ENCODE measurements at regions not wholly inside any gene's neighbourhood (a gene's known extent, or its start where the extent isn't known, plus 50 kb on each side); places are given as distances from the start of the nearest gene placed in this dataset.

DNA sequence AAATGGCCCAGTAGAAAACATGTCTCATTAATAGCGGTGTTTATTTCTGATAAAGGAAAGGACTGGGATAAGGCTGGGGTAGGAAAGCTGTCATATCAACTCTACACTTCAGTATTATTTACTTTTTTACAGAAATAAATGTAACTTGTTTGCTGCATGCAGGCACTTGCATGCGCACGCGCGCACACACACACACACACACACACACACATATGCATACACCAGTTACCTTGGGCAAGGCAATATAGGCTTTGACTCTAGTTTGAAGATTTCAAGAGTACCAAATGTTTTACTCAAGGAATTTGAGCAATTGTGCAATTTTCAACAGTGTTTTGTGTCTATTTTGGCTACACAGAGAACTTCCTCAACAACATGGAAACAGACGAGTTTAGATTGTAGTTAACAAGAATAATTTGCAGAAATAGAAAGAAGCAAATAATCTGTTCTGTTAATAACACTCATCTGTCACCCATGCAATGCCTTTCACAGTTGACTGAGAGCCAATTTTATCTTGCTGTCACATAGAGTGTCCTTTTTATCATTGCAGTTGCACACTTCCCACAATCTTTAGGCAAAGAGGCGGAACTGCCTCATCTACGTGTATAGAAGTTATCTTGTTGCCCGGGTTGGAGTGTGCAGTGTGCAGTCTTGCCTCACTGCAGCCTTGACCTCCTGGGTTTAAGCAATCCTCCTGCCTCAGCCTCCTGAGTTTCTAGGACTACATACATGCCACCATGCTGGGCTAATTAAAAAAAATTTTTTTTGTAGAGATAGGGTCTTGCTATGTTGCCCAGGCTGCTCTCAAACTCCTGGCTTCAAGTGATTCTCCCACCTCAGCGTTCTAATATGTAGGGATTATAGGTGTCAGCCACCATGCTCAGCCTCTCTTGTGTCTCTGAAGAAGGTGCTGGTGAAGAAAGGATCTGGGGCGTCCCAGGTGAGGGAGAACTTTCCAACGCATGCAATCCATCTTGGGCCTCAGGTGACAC, 64.6 kb upstream of the GPCPD1 start:
- Histone ChIP-seq H3K36me3 (ENCODE audit: control insufficient read depth, insufficient read depth, low read length) (no peaks in the 10 kb centered on the region), H3K4me3 (ENCODE audit: low read depth, low read length) (no peak overlapping the region), H3K27me3 (ENCODE audit: control insufficient read depth, insufficient read depth, low read length) (no peaks in the 10 kb centered on the region)
- TF ChIP-seq, protein P1, sequence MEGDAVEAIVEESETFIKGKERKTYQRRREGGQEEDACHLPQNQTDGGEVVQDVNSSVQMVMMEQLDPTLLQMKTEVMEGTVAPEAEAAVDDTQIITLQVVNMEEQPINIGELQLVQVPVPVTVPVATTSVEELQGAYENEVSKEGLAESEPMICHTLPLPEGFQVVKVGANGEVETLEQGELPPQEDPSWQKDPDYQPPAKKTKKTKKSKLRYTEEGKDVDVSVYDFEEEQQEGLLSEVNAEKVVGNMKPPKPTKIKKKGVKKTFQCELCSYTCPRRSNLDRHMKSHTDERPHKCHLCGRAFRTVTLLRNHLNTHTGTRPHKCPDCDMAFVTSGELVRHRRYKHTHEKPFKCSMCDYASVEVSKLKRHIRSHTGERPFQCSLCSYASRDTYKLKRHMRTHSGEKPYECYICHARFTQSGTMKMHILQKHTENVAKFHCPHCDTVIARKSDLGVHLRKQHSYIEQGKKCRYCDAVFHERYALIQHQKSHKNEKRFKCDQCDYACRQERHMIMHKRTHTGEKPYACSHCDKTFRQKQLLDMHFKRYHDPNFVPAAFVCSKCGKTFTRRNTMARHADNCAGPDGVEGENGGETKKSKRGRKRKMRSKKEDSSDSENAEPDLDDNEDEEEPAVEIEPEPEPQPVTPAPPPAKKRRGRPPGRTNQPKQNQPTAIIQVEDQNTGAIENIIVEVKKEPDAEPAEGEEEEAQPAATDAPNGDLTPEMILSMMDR (IDR thresholded peaks at IDR 0.05; ENCODE audit: insufficient read depth, low read length, poor library complexity, severe bottlenecking) = no peak
- DNase-seq (ENCODE audit: low read depth) = no peak

DNA sequence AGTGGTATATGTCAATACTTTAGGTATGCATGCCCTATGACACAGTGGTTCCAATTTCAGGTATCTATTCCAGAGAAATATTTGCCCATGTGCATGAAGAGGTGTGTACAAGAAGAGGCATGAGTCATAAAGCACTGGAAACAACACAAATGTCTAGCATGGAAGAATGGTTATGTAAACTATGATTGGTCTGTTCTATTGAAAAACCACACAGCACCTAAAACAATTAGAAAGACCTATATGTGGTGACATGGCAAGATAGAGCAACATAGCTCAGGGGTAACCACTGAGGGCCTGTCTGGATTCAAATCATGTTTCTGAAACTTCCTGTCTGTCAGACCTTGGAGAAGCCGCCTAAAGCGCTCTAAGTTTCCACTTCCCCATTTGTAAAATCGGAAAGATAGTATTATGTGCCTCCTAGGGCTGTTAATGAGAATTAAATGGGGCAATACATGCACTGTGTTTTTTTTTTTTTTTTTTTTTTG, 63.4 kb upstream of the GPCPD1 start:
- Histone ChIP-seq H3K36me3 (ENCODE audit: control insufficient read depth, insufficient read depth, low read length) (no peaks in the 10 kb centered on the region), H3K4me3 (ENCODE audit: low read depth, low read length) (no peak overlapping the region), H3K27me3 (ENCODE audit: control insufficient read depth, insufficient read depth, low read length) (no peaks in the 10 kb centered on the region)
- peak; percentile 38 for DNase-seq (ENCODE audit: low read depth)
- TF ChIP-seq, protein P1 (IDR thresholded peaks at IDR 0.05; ENCODE audit: insufficient read depth, low read length, poor library complexity, severe bottlenecking) = no peak

DNA sequence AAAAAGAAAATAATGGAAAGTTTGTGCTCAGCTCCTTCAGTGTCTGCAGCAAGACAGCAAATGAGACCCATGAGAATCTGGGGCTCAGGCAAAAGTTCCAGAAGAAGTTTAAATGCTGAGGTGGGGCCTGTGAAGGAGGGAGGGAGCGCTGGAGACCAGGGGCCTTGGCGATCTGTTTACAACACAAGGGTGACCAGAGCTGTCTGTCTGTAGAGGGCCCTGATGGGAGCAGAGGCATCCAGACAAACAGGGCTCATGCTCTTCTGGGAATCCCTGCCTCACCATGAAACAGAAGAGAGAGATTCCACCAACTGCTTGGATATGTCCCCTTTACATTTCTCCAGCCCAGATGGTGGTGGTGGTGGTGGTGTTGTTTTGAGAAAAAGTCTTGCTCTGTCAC, 60.1 kb upstream of the GPCPD1 start:
- Histone ChIP-seq H3K36me3 (ENCODE audit: control insufficient read depth, insufficient read depth, low read length) (no peaks in the 10 kb centered on the region), H3K4me3 (ENCODE audit: low read depth, low read length) (no peak overlapping the region), H3K27me3 (ENCODE audit: control insufficient read depth, insufficient read depth, low read length) (no peaks in the 10 kb centered on the region)
- TF ChIP-seq, protein P1 (IDR thresholded peaks at IDR 0.05; ENCODE audit: insufficient read depth, low read length, poor library complexity, severe bottlenecking) = no peak
- DNase-seq (ENCODE audit: low read depth) = no peak

DNA sequence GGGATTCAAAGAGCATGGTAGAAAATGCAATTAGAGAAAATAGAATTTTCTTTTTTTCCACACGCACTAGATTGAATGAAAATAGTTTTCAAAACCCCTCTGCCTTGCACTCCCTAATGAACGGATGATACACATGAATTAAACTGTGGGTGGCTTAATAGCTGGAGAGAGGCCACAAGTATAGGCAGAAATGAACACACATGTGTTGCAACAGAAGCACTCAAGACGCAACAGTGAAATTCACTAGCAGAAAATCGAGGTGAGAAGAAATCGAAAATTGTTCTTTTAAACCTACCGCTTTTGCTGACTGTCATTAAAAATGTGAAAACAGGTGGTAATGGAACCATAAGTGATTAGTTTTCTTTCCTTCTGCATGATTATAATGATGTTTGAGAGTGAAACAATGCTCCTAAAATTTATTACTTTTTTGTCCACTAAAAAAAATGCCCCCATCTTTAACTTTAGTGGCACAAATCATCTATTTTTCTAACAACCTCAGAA, 59.3 kb upstream of the GPCPD1 start:
- DNase-seq (ENCODE audit: low read depth) = no peak
- Histone ChIP-seq H3K36me3 (ENCODE audit: control insufficient read depth, insufficient read depth, low read length) (no peaks in the 10 kb centered on the region), H3K27me3 (ENCODE audit: control insufficient read depth, insufficient read depth, low read length) (no peaks in the 10 kb centered on the region), H3K4me3 (ENCODE audit: low read depth, low read length) (no peak overlapping the region)
- TF ChIP-seq, protein P1 (IDR thresholded peaks at IDR 0.05; ENCODE audit: insufficient read depth, low read length, poor library complexity, severe bottlenecking) = no peak

DNA sequence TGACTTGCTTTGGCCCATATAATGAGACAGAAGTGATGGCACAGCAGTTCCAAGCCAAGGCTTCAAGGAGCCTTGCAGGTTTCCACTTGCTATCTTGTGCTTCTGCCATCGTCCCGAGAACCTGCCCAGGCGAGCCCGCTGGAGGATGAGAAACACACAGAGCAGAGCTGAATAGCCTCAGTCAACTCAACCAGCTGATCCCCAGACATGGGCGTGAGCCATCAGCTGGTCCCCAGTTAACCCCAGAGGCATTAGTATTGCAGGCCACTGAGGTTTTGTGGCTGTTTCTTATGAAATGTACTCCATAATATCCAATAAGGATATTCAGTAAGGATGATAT, 57.7 kb upstream of the GPCPD1 start:
- Histone ChIP-seq H3K36me3 (ENCODE audit: control insufficient read depth, insufficient read depth, low read length) (no peaks in the 10 kb centered on the region), H3K4me3 (ENCODE audit: low read depth, low read length) (no peak overlapping the region), H3K27me3 (ENCODE audit: control insufficient read depth, insufficient read depth, low read length) (no peaks in the 10 kb centered on the region)
- TF ChIP-seq, protein P1 (IDR thresholded peaks at IDR 0.05; ENCODE audit: insufficient read depth, low read length, poor library complexity, severe bottlenecking) = no peak
- no peak for DNase-seq (ENCODE audit: low read depth)

Data from kidney epithelial cell (primary cell).